ENCODE measurements at regions not wholly inside any gene's neighbourhood (a gene's known extent, or its start where the extent isn't known, plus 50 kb on each side); places are given as distances from the start of the nearest gene placed in this dataset.

GRCh38 chr5:74424162-74424868 is 216.2 kb downstream of the ENC1 start:
- ChIA-PET POLR2A (no interaction called here), CTCF (no interaction called here)
- TF ChIP-seq CTCF (IDR thresholded peaks at IDR 0.05; ENCODE audit: control extremely low read depth, extremely low read depth, low read depth, missing control alignments), result no peak
- no peak for DNase-seq (ENCODE audit: extremely low spot score)

GRCh38 chr5:74423383-74423782 is 217.1 kb downstream of the ENC1 start:
- no peak for DNase-seq (ENCODE audit: extremely low spot score)
- TF ChIP-seq CTCF (IDR thresholded peaks at IDR 0.05; ENCODE audit: control extremely low read depth, extremely low read depth, low read depth, missing control alignments), result no peak
- ChIA-PET CTCF (no interaction called here), POLR2A (no interaction called here)

- ChIA-PET POLR2A (no interaction called here), CTCF (no interaction called here)
- TF ChIP-seq CTCF (IDR thresholded peaks at IDR 0.05; ENCODE audit: control extremely low read depth, extremely low read depth, low read depth, missing control alignments), result no peak
- no peak for DNase-seq (ENCODE audit: extremely low spot score)
Observed at GRCh38 chr5:74422671-74423070, 217.9 kb downstream of the ENC1 start.

- CTCF ChIA-PET, result no interaction called here
- DNase-seq (ENCODE audit: extremely low spot score), result no peak
- no peak for TF ChIP-seq CTCF (IDR thresholded peaks at IDR 0.05; ENCODE audit: control extremely low read depth, extremely low read depth, low read depth, missing control alignments)
- POLR2A ChIA-PET, result no interaction called here
Observed at GRCh38 chr5:74422030-74422429, 218.5 kb downstream of the ENC1 start.

GRCh38 chr5:74421377-74421776 is 219.2 kb downstream of the ENC1 start:
- no peak for TF ChIP-seq CTCF (IDR thresholded peaks at IDR 0.05; ENCODE audit: control extremely low read depth, extremely low read depth, low read depth, missing control alignments)
- ChIA-PET POLR2A (no interaction called here), CTCF (no interaction called here)
- no peak for DNase-seq (ENCODE audit: extremely low spot score)

GRCh38 chr5:74420947-74421346 is 219.6 kb downstream of the ENC1 start:
- ChIA-PET POLR2A (no interaction called here), CTCF (interaction anchor here (1.7 kb wide), 1 partner anchor 14 kb away, joined by 5 read pairs; no protein-coding TSS in a partner anchor)
- TF ChIP-seq CTCF (IDR thresholded peaks at IDR 0.05; ENCODE audit: control extremely low read depth, extremely low read depth, low read depth, missing control alignments), result no peak
- DNase-seq (ENCODE audit: extremely low spot score), result no peak

Data from GM10248 (cell line).